ENCODE measurements at regions not wholly inside any gene's neighbourhood (a gene's known extent, or its start where the extent isn't known, plus 50 kb on each side); places are given as distances from the start of the nearest gene placed in this dataset.

- no peak for TF ChIP-seq EZH2phosphoT487 (IDR thresholded peaks at IDR 0.05; ENCODE audit: borderline replicate concordance, low read depth, low read length)
- intact Hi-C loops (cut with micrococcal nuclease; ENCODE audit: unreplicated experiment), result no loop called here
- Histone ChIP-seq H4K20me1 (ENCODE audit: insufficient read depth, low read length) (no peaks in the 10 kb centered on the region), H3K4me1 (ENCODE audit: insufficient read depth, low read length, poor library complexity, severe bottlenecking) (no peaks in the 10 kb centered on the region), H2AFZ (ENCODE audit: low read length) (no peak overlapping the region), H3K9me3 (ENCODE audit: low read length) (no peaks in the 10 kb centered on the region), H3K36me3 (ENCODE audit: insufficient read depth, low read length) (no peaks in the 10 kb centered on the region), H3K4me3 (ENCODE audit: low read depth, low read length, poor library complexity, severe bottlenecking) (no peak overlapping the region), H3K27ac (ENCODE audit: low read depth, low read length, poor library complexity, severe bottlenecking) (no peak overlapping the region), H3K4me2 (ENCODE audit: low read length) (no peak overlapping the region), H3K9me2 (ENCODE audit: insufficient read depth, low read length) (no peaks in the 10 kb centered on the region), H3K79me2 (ENCODE audit: insufficient read depth, low read depth, low read length) (no peaks in the 10 kb centered on the region)
- no TSS peak for BruUV-seq (replicated peaks)
- CTCF ChIA-PET (ENCODE audit: unreplicated experiment), result no interaction called here
- no peak for DNase-seq (ENCODE audit: low spot score)
- POLR2A ChIA-PET, result interaction anchor here (0.9 kb wide), 1 partner anchor 12 kb away, joined by 3 read pairs; no protein-coding TSS in a partner anchor
Observed at GRCh38 chr4:33062155-33062806, 2342.1 kb downstream of the PCDH7 start.

- no peak for TF ChIP-seq CTCF (conservative IDR thresholded peaks at IDR 0.05; ENCODE audit: low read length)
- TF ChIP-seq EZH2phosphoT487 (IDR thresholded peaks at IDR 0.05; ENCODE audit: borderline replicate concordance, low read depth, low read length), result no peak
- H3K79me2 ChIP-seq (ENCODE audit: insufficient read depth, low read depth, low read length), result no peaks in the 10 kb centered on the region
- no peaks in the 10 kb centered on the region for H3K36me3 ChIP-seq (ENCODE audit: insufficient read depth, low read length)
- intact Hi-C loops (cut with micrococcal nuclease; ENCODE audit: unreplicated experiment), result no loop called here
- no peaks in the 10 kb centered on the region for H3K9me3 ChIP-seq (ENCODE audit: low read length)
- no peak overlapping the region for H2AFZ ChIP-seq (ENCODE audit: low read length)
- no peak overlapping the region for H3K27ac ChIP-seq (ENCODE audit: low read depth, low read length, poor library complexity, severe bottlenecking)
- H3K4me2 ChIP-seq (ENCODE audit: low read length), result no peak overlapping the region
- POLR2A ChIA-PET, result interaction anchor here (0.9 kb wide), 1 partner anchor 13 kb away, joined by 3 read pairs; no protein-coding TSS in a partner anchor
- H4K20me1 ChIP-seq (ENCODE audit: insufficient read depth, low read length), result no peaks in the 10 kb centered on the region
- no TSS peak for BruUV-seq (replicated peaks)
- H3K9me2 ChIP-seq (ENCODE audit: insufficient read depth, low read length), result no peaks in the 10 kb centered on the region
- DNase-seq (ENCODE audit: low spot score), result no peak
- CTCF ChIA-PET (ENCODE audit: unreplicated experiment), result no interaction called here
- H3K4me1 ChIP-seq (ENCODE audit: insufficient read depth, low read length, poor library complexity, severe bottlenecking), result no peaks in the 10 kb centered on the region
- H3K4me3 ChIP-seq (ENCODE audit: low read depth, low read length, poor library complexity, severe bottlenecking), result no peak overlapping the region
Observed at GRCh38 chr4:33063241-33063640, 2343.1 kb downstream of the PCDH7 start.

- DNase-seq (ENCODE audit: low spot score), result no peak
- intact Hi-C loops (cut with micrococcal nuclease; ENCODE audit: unreplicated experiment), result no loop called here
- Histone ChIP-seq H3K79me2 (ENCODE audit: insufficient read depth, low read depth, low read length) (no peaks in the 10 kb centered on the region), H3K9me3 (ENCODE audit: low read length) (no peaks in the 10 kb centered on the region), H3K4me3 (ENCODE audit: low read depth, low read length, poor library complexity, severe bottlenecking) (no peak overlapping the region), H4K20me1 (ENCODE audit: insufficient read depth, low read length) (no peaks in the 10 kb centered on the region), H3K27ac (ENCODE audit: low read depth, low read length, poor library complexity, severe bottlenecking) (no peak overlapping the region), H3K9me2 (ENCODE audit: insufficient read depth, low read length) (no peaks in the 10 kb centered on the region), H3K36me3 (ENCODE audit: insufficient read depth, low read length) (no peaks in the 10 kb centered on the region), H2AFZ (ENCODE audit: low read length) (no peak overlapping the region), H3K4me2 (ENCODE audit: low read length) (no peak overlapping the region), H3K4me1 (ENCODE audit: insufficient read depth, low read length, poor library complexity, severe bottlenecking) (no peaks in the 10 kb centered on the region)
- TF ChIP-seq CTCF (conservative IDR thresholded peaks at IDR 0.05; ENCODE audit: low read length) (no peak), EZH2phosphoT487 (IDR thresholded peaks at IDR 0.05; ENCODE audit: borderline replicate concordance, low read depth, low read length) (no peak)
- POLR2A ChIA-PET, result interaction anchor here (0.6 kb wide), 1 partner anchor 185 kb away, joined by 3 read pairs; no protein-coding TSS in a partner anchor
- no TSS peak for BruUV-seq (replicated peaks)
- CTCF ChIA-PET (ENCODE audit: unreplicated experiment), result no interaction called here
Observed at GRCh38 chr4:33064238-33064637, 2344.1 kb downstream of the PCDH7 start.
